Activated naive CD8-positive, alpha-beta T cell (primary cell): ENCODE measurements at regions not wholly inside any gene's neighbourhood (a gene's known extent, or its start where the extent isn't known, plus 50 kb on each side); places are given as distances from the start of the nearest gene placed in this dataset.
A peak's percentile ranks its signal among the peaks of the same experiment; 100 is the strongest.

Experiments used
- H3K27ac Mint-ChIP-seq: one replicate; pipeline ENCODE4 v1.8.0; 2021; ENCODE audit warnings: mixed read lengths
- H3K27me3 Mint-ChIP-seq: one replicate; pipeline ENCODE4 v1.8.0; 2021; ENCODE audit warnings: mixed read lengths
- H3K36me3 Mint-ChIP-seq: one replicate; pipeline ENCODE4 v1.8.0; 2021; ENCODE audit warnings: mixed read lengths
- H3K4me1 Mint-ChIP-seq: one replicate; pipeline ENCODE4 v1.8.0; 2021; ENCODE audit warnings: low read depth, mixed read lengths
- H3K4me3 Mint-ChIP-seq: one replicate; pipeline ENCODE4 v1.8.0; 2021; ENCODE audit warnings: mild to moderate bottlenecking, mixed read lengths
- H3K9me3 Mint-ChIP-seq: one replicate; pipeline ENCODE4 v1.8.0; 2021; ENCODE audit warnings: low read depth, mixed read lengths

DNA sequence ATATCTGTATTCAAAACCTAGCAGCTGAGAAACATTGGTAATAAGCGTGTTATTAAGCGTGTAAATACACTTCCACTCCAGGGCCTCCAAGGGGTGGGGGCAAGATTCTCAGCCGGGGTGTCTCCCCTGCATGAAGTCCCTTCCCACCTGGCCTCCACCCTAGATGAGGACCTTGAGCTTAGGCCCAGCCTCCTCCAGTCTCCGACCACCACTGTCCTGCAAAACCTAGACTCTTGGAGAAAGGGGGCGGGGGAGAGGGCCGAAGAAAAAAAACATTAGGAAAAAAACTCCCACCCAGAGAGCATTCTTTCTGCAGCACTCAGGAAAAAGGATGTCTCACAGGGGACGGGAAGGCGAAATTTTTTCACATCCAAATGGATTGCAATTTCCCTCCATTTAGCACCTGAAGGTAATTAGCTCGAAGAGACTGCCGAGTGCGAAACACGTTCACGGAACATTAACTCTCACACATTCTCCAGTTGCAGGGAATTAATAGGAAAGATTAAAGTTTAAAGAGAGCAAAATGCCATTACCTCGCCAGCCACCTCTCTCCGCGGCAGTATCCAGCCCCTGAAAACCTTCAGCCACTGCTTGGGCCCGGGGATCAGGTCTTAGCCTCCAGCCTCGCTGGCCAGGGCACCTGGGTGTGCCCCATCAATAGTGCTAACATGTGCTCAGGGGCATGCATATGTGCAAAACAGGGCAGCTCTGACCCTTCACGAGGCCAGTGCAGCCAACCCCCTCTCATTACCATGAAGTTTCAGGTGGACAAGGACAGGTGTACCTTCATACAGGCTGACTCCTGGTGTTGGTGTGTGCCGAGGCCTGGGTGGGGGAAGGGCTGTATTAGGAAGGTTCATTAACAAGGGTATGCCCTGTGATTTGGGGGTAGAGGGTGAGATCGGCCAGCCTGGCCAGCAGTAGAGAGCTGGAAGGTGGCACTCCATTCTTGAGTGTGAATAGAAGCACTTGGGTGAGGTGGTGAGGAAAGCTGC lies 77.2 kb downstream of the HIF1AN start:
- no peak overlapping the region for H3K4me3 Mint-ChIP-seq
- H3K9me3 Mint-ChIP-seq = no peaks in the 10 kb centered on the region
- H3K36me3 Mint-ChIP-seq = no peaks in the 10 kb centered on the region
- no peak overlapping the region for H3K27ac Mint-ChIP-seq
- peaks cover 20% of the 10 kb centered on the region for H3K27me3 Mint-ChIP-seq
- H3K4me1 Mint-ChIP-seq = no peaks in the 10 kb centered on the region

DNA sequence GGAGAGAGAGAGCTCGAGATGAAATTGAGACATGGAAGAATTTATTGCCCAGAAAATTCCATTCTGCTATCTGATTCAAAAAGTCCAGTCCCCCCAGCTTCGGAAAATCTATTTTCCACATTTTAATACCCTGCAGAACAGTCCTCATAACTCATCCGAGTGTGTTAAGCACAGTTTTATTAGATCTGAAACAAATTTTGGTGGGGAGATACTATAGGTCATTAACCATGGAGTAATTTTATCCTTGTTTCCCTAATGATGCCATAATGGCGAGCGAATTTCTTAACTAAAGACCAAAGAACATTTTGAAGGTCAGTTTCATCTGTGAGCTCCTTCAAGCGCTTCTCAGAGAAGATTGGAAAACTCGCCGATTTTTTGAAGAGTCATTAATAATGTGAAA lies 78.1 kb downstream of the HIF1AN start:
- Mint-ChIP-seq H3K9me3 (no peaks in the 10 kb centered on the region), H3K27me3 (peaks cover 19% of the 10 kb centered on the region), H3K36me3 (no peaks in the 10 kb centered on the region), H3K4me3 (no peak overlapping the region), H3K4me1 (no peaks in the 10 kb centered on the region), H3K27ac (no peak overlapping the region)

DNA sequence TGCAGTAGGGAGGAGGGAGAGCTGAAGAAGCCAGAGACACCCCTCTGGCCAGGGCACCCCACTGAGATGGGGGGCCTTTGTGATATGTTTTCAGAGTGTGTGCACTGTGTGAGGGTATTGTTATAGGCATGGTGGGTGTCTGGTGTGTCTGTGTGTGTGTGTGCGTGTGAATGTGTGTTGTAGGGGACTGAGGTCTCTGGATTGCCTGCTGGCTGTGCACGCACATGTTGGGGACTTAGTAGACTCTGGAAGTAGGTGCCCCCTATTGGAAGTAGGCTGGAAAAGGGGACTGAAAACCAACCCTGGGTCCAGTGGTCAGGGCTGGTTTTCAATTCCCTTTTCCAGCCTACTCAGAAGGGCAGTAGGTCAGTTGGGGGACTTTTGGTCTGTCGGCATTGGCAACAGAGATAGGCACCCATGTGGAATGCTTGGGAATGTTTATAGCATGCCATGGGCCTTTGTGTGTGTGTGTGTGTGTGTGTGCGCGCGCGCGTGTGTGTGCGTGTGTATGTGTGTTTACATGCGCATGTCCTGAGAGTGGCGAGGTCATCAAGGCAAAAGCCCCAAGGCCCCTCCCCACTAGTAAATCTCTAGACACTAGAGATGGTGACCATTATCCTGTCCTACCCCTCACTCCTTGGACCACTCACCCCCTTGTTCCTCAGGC lies 78.8 kb downstream of the HIF1AN start:
- no peaks in the 10 kb centered on the region for H3K36me3 Mint-ChIP-seq
- H3K9me3 Mint-ChIP-seq = no peaks in the 10 kb centered on the region
- H3K27ac Mint-ChIP-seq = no peak overlapping the region
- no peaks in the 10 kb centered on the region for H3K4me1 Mint-ChIP-seq
- H3K4me3 Mint-ChIP-seq = no peak overlapping the region
- H3K27me3 Mint-ChIP-seq = peaks cover 23% of the 10 kb centered on the region

- no peaks in the 10 kb centered on the region for H3K36me3 Mint-ChIP-seq
- H3K4me1 Mint-ChIP-seq = no peaks in the 10 kb centered on the region
- no peak overlapping the region for H3K27ac Mint-ChIP-seq
- no peaks in the 10 kb centered on the region for H3K9me3 Mint-ChIP-seq
- H3K27me3 Mint-ChIP-seq = peaks cover 26% of the 10 kb centered on the region
- no peak overlapping the region for H3K4me3 Mint-ChIP-seq
These were observed 79.5 kb downstream of the HIF1AN start for GRCh38 chr10:100615241-100615640.

- no peaks in the 10 kb centered on the region for H3K36me3 Mint-ChIP-seq
- peaks cover 30% of the 10 kb centered on the region for H3K27me3 Mint-ChIP-seq
- H3K9me3 Mint-ChIP-seq = no peaks in the 10 kb centered on the region
- no peaks in the 10 kb centered on the region for H3K4me1 Mint-ChIP-seq
- no peak overlapping the region for H3K4me3 Mint-ChIP-seq
- no peak overlapping the region for H3K27ac Mint-ChIP-seq
These were observed 80.2 kb downstream of the HIF1AN start for GRCh38 chr10:100615908-100616307.

DNA sequence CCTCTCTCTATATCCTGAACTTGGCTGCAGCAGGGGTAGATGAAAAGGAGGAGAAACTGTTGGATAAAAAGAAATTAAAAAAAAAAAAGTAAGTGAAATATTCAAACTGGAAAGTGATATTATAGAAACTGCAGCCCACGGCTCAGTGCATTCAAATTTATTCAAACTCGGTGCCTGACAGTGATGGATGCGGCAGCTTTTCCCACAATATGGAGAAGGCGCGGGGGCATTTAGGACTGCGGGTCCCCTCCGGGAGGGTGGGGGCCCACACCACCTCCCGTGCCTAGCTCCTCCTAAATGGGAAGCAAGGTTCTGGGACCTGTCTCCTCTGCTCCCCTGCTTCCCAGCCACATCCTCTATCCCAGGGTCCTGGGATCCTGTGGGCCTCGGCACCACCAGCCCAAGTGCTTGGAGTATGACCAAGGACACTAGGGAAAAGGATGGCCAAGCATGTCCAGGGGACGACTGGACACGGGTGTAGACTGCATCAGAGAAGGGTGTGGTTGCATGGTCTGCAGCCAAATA lies 82.4 kb downstream of the HIF1AN start:
- no peak overlapping the region for H3K27ac Mint-ChIP-seq

DNA sequence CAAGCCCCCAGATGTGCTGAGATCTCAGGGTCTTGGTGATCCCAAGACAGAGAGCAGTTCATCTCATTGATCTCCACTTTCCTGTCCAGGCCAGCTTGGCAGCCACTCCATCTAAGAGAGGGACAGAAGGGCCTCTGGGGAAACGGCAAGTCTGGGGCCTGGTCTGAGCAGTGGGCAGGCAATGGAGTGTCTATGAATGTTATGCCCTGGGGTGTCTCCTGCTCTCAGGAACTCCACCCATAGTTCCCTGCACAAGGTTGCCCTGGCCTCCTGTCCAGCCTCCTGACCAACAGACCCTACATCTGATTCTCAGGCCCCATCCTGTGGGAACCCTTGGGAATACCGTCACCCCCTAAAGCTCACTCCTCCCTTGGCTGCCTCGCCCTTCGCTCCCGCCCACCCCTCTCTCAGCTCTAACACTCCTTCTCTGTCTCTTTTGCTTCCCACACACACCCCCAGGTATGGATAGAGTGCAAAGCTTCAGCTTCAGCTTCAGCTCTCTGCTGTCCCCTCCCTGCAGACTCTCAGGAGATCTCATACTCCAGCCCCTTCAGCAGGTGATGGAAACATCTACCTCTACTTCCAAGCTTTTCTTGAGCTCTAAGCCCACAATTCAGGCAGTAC lies 83.0 kb downstream of the HIF1AN start:
- Mint-ChIP-seq H3K36me3 (peaks cover 2% of the 10 kb centered on the region), H3K9me3 (no peaks in the 10 kb centered on the region), H3K4me3 (no peak overlapping the region), H3K4me1 (no peaks in the 10 kb centered on the region), H3K27ac (no peak overlapping the region), H3K27me3 (peaks cover 40% of the 10 kb centered on the region)

More for the DNA sequence above, 82.4 kb downstream of the HIF1AN start:
- Mint-ChIP-seq H3K4me1 (no peaks in the 10 kb centered on the region), H3K36me3 (peaks cover 2% of the 10 kb centered on the region), H3K9me3 (no peaks in the 10 kb centered on the region), H3K4me3 (no peak overlapping the region), H3K27me3 (peaks cover 37% of the 10 kb centered on the region)

DNA sequence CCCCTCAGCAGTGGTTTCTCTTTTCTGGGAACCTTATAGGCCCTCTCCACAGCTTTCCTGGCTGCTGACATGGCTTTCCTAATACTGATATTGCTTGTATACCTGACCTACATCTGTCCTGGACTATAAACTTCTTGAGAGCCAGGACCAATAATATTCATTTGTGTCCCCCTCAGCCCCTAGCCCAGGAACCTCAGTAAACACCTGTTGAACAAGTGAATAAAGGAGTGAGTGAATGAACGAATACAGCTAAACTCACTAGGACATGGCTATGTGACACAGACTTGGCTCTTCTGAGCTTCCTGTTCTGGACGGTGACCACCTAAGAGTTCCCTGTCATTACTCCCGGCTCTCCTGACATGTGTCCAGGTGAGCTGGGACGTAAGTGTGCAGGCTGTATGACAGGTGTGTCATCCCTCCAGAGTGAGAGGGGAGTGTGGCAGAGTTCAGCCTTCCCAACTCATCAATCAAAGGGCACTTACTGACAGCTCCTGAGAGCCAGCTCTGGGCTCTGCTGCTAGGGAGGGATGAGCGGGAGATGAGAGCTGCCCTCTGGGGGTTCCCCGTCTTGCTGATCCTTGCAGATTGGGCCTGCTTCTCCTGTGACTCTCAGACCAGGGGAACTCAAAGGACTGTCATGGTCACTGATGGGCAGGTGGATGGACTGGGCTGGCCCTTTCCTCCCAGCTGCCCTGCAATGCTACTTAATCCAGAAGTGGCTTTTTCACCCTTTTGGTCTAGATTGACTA lies 84.5 kb downstream of the HIF1AN start:
- Mint-ChIP-seq H3K27me3 (peaks cover 44% of the 10 kb centered on the region), H3K4me3 (no peak overlapping the region), H3K4me1 (no peaks in the 10 kb centered on the region)

DNA sequence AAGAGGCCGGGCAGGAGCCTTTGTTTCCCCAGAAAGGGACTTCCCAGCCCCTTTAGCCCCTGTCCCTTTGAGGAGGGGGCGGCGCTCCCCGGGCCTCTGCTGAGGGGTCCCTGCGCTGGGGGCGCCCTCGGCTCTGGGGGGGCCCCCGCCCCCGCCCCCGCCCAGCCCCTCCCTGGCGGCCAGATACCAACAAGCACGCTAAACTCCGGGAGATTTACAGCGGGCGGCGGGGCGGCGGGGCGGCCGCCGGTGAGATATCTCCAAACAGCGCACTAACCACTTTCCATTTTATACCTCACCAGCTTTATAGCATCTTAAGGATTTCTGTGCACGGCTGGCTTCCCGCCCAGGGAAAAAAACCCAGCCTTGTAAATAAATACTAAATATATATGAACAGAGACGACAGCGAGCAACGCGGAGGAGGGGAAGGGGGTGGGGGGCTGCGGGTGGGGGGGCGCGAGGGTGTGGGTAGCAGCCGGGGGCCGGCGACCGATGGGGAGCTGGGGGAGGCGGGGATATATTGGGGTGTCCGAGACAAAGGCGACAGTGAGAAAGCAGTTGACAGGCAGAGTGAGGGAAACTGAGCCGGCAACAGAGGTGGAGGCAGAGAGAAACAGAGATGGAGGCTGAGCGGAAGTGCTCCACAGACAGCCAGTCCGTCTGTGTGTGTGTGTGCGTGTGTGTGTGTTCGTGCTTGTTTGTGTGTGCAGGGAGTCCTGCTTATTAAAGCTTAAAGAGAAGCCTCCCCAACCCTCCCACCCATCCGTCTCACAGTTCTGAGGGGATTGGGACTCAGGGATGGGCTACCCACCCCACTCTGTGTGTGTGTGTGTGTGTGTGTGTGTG lies 85.8 kb downstream of the HIF1AN start:
- H3K4me3 Mint-ChIP-seq = peak overlapping the region; percentile 71
- no peak overlapping the region for H3K27ac Mint-ChIP-seq
- H3K36me3 Mint-ChIP-seq = peaks cover 2% of the 10 kb centered on the region
- no peaks in the 10 kb centered on the region for H3K4me1 Mint-ChIP-seq
- H3K27me3 Mint-ChIP-seq = peaks cover 44% of the 10 kb centered on the region
- H3K9me3 Mint-ChIP-seq = no peaks in the 10 kb centered on the region

More for the DNA sequence above, 84.5 kb downstream of the HIF1AN start:
- peaks cover 2% of the 10 kb centered on the region for H3K36me3 Mint-ChIP-seq
- no peak overlapping the region for H3K27ac Mint-ChIP-seq
- H3K9me3 Mint-ChIP-seq = no peaks in the 10 kb centered on the region

DNA sequence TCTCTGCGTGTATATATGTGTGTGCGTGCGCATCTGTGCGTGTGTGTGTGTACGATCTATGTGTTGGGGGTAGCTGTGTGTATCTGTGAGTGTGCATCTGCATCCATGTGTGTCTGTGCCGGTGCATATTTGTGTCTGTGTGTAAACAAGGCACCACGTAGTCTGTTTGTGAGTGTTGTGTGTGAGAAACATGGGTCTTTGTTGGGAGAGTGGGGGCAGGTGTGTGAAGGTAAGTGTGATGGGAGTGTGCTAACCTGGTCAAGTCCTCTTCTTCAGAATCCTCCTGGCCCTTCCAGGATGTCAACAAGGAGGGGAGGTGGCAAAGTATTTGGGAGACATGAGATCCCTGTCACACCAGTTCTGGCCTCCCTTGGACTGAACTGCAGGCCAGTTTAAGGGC lies 87.2 kb downstream of the HIF1AN start:
- no peak overlapping the region for H3K4me3 Mint-ChIP-seq
- H3K27me3 Mint-ChIP-seq = peaks cover 44% of the 10 kb centered on the region
- no peaks in the 10 kb centered on the region for H3K9me3 Mint-ChIP-seq
- H3K4me1 Mint-ChIP-seq = no peaks in the 10 kb centered on the region
- peaks cover 2% of the 10 kb centered on the region for H3K36me3 Mint-ChIP-seq
- no peak overlapping the region for H3K27ac Mint-ChIP-seq

DNA sequence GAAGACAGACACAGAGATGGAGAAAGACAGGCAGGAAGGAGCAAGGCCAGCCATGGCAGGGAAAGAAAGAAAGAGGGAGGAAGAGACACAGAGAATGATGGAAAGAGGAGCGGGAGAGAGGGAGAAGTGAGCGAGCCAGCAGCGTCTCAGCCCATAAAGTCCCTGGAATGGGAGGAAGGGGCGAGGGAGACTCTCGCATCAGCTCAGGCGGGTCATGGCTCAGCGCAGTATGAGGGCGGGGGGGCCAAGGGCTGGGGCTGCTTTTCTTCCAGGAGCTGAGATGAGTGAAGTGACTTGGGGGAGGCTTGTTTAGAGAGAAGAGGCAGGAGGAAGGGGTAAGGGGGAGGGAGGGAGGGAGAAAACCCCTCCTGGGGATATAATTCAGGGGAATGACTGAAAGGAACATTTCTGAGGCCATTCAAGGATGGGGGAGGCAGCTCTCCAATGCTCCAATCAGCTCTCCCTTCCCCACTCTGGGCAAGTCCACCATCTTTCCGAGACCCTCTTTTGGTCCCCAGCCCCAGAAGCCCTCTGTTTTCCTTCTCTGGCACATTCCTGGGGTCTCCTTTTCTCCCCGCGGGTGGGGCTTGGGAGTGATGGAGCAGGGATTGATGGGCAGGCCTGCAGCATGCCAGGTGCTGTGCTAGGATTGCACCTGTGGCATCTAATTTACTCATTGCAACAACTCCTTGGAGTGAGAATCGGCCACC lies 87.9 kb downstream of the HIF1AN start:
- Mint-ChIP-seq H3K4me1 (no peaks in the 10 kb centered on the region), H3K27ac (no peak overlapping the region), H3K4me3 (no peak overlapping the region), H3K27me3 (peaks cover 44% of the 10 kb centered on the region), H3K9me3 (no peaks in the 10 kb centered on the region), H3K36me3 (peaks cover 2% of the 10 kb centered on the region)

GRCh38 chr10:100624298-100624697 lies 88.6 kb downstream of the HIF1AN start:
- no peak overlapping the region for H3K4me3 Mint-ChIP-seq
- no peaks in the 10 kb centered on the region for H3K9me3 Mint-ChIP-seq
- H3K27ac Mint-ChIP-seq = no peak overlapping the region
- no peaks in the 10 kb centered on the region for H3K4me1 Mint-ChIP-seq
- peaks cover 2% of the 10 kb centered on the region for H3K36me3 Mint-ChIP-seq
- H3K27me3 Mint-ChIP-seq = peaks cover 40% of the 10 kb centered on the region

GRCh38 chr10:100625816-100626215 lies 90.1 kb downstream of the HIF1AN start:
- Mint-ChIP-seq H3K27ac (no peak overlapping the region), H3K36me3 (peaks cover 2% of the 10 kb centered on the region), H3K4me3 (no peak overlapping the region), H3K9me3 (no peaks in the 10 kb centered on the region), H3K27me3 (peaks cover 33% of the 10 kb centered on the region), H3K4me1 (no peaks in the 10 kb centered on the region)
